Stimulated activated CD4-positive, alpha-beta T cell treated with anti-CD3 and anti-CD28 coated beads, Interleukin-12 subunit alpha, Interleukin-12 subunit beta, amount 100 ng/mL, for 4 hours (primary cell): ENCODE measurements at regions not wholly inside any gene's neighbourhood (a gene's known extent, or its start where the extent isn't known, plus 50 kb on each side); places are given as distances from the start of the nearest gene placed in this dataset.

Experiments used
- DNase-seq: peaks from one replicate; pipeline ENCODE4 v3.0.0-alpha.2; 2020

GRCh38 chr6:164273491-164273890, 859.0 kb downstream of the QKI start:
- DNase-seq: no peak

GRCh38 chr6:164266851-164267250, 852.3 kb downstream of the QKI start:
- DNase-seq: no peak

- DNase-seq: no peak
Measured at GRCh38 chr6:164262348-164262747, 847.8 kb downstream of the QKI start.

GRCh38 chr6:164258421-164258820, 843.9 kb downstream of the QKI start:
- DNase-seq: no peak

- no peak for DNase-seq
Measured at GRCh38 chr6:164252948-164253347, 838.4 kb downstream of the QKI start.

GRCh38 chr6:164252291-164252690, 837.8 kb downstream of the QKI start:
- no peak for DNase-seq

GRCh38 chr6:164247106-164247505, 832.6 kb downstream of the QKI start:
- DNase-seq: no peak

GRCh38 chr6:164246082-164246481, 831.6 kb downstream of the QKI start:
- no peak for DNase-seq

- no peak for DNase-seq
Measured at GRCh38 chr6:164243949-164244348, 829.4 kb downstream of the QKI start.

- no peak for DNase-seq
Measured at GRCh38 chr6:164243012-164243610, 828.6 kb downstream of the QKI start.

- no peak for DNase-seq
Measured at GRCh38 chr6:164230804-164231203, 816.3 kb downstream of the QKI start.

GRCh38 chr6:164230259-164230658, 815.7 kb downstream of the QKI start:
- no peak for DNase-seq

- DNase-seq: no peak
Measured at GRCh38 chr6:164229716-164230115, 815.2 kb downstream of the QKI start.

GRCh38 chr6:164227952-164228522, 813.5 kb downstream of the QKI start:
- no peak for DNase-seq

GRCh38 chr6:164216839-164217238, 802.3 kb downstream of the QKI start:
- DNase-seq: no peak

GRCh38 chr6:164216368-164216767, 801.9 kb downstream of the QKI start:
- no peak for DNase-seq

- no peak for DNase-seq
Measured at GRCh38 chr6:164214066-164214465, 799.5 kb downstream of the QKI start.

- DNase-seq: no peak
Measured at GRCh38 chr6:164211254-164211653, 796.7 kb downstream of the QKI start.

GRCh38 chr6:164210783-164211182, 796.3 kb downstream of the QKI start:
- no peak for DNase-seq

- DNase-seq: no peak
Measured at GRCh38 chr6:164210323-164210722, 795.8 kb downstream of the QKI start.

- DNase-seq: no peak
Measured at GRCh38 chr6:164208371-164208770, 793.9 kb downstream of the QKI start.

GRCh38 chr6:164206807-164207423, 792.4 kb downstream of the QKI start:
- no peak for DNase-seq

- no peak for DNase-seq
Measured at GRCh38 chr6:164200071-164200470, 785.6 kb downstream of the QKI start.

- no peak for DNase-seq
Measured at GRCh38 chr6:164195942-164196281, 781.4 kb downstream of the QKI start.
